GM10248 (cell line): ENCODE measurements at regions not wholly inside any gene's neighbourhood (a gene's known extent, or its start where the extent isn't known, plus 50 kb on each side); places are given as distances from the start of the nearest gene placed in this dataset.
"Not testable (repeated sequence)": the region's sequence is repeated elsewhere in the genome, so short reads cannot be mapped to it uniquely, and the experiment has no call there.

Experiments
- CTCF ChIA-PET: fragments of 300-600 bp; sonication (Branson Sonifier 250); formaldehyde crosslinking; extraction: SDS; loops from one replicate; lab custom pipeline; 2021; ENCODE audit warnings: antibody characterized with exemption; lab: Yijun Ruan, JAX
- POLR2A ChIA-PET: fragments of 350-650 bp; sonication (Branson Sonifier 250); formaldehyde crosslinking; extraction: SDS; loops from one replicate; lab custom pipeline; 2020; ENCODE audit warnings: antibody characterized with exemption; lab: Yijun Ruan, JAX
- DNase-seq: peaks from one replicate; pipeline ENCODE4 v3.0.0; 2012; ENCODE audit errors: extremely low spot score
- CTCF ChIP-seq: IDR thresholded peaks from 2 replicates; pipeline ENCODE4 v1.5.1; 2012; ENCODE audit warnings: mild to moderate bottlenecking, low read depth; ENCODE audit errors: extremely low read depth, missing control alignments, control extremely low read depth

- ChIA-PET CTCF (interaction anchor here (1.4 kb wide), 1 partner anchor 17 kb away, joined by 3 read pairs; no protein-coding TSS in a partner anchor), POLR2A (no interaction called here)
- no peak for DNase-seq
- no peak for TF ChIP-seq CTCF
Observed at GRCh38 chr4:126544276-126544675, 1088.5 kb upstream of the INTU start.

DNA sequence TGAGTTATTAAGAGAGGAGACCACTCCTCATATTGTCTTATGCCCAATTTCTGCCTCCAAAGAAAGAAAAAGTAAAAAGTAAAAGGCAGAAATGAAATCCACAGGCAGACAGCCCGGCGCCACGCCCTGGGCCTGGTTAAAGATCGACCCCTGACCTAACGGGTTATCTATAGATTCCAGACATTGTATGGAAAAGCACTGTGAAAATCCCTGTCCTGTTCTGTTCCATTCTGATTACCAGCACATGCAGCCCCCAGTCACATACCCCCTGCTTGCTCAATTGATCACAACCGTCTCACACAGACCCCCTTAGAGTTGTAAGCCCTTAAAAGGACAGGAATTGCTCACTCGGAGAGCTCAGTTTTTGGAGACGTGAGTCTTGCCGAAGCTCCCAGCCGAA is 1086.6 kb upstream of the INTU start:
- POLR2A ChIA-PET, CTCF ChIA-PET: not testable (repeated sequence)

GRCh38 chr4:126547352-126547751 is 1085.4 kb upstream of the INTU start:
- TF ChIP-seq CTCF, result no peak
- no peak for DNase-seq
- CTCF ChIA-PET, result no interaction called here
- POLR2A ChIA-PET, result no interaction called here

More for the DNA sequence above, 1086.6 kb upstream of the INTU start:
- not testable (repeated sequence) for DNase-seq

GRCh38 chr4:126548890-126549289 is 1083.9 kb upstream of the INTU start:
- ChIA-PET CTCF (no interaction called here), POLR2A (no interaction called here)
- no peak for TF ChIP-seq CTCF
- no peak for DNase-seq

DNA sequence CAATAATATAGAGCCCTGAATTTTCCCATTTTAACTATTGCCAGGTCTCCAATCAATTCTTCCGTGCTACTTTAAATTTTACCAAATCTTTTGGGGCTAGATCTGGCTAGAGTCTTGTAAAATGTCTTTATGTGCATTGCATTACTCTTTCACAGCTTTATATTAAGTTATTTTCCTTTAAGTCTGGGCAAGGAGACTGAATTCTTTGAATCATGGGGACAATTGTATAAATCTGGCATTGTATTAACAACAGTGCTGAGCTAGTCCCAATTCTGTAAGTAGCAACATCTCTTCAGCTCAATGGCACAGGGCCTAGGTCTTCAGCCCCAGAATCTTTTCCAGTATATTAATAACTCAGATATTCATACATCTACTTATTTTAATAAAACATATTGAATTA is 1080.4 kb upstream of the INTU start:
- ChIA-PET POLR2A (no interaction called here), CTCF (no interaction called here)
- no peak for DNase-seq
- TF ChIP-seq CTCF, result no peak

DNA sequence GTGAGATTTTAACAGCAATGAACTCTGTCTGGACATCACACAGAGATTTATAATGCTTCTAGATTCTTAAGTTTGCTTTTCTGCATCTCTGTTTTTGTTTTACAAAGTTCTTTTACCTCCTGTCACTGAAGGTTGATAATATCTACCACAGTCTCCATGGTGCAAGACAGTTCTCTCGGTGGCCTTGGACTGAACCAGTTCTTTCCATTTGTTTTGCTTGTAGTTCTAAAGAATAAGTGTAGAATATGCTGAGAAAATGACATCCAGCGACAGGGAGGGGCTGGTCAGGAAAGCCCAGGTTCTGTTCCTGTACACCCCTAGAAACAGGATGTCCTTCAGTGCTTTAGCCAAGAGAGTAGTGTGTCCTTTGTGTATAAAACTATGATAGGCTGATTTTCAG is 1079.5 kb upstream of the INTU start:
- no peak for TF ChIP-seq CTCF
- ChIA-PET CTCF (interaction anchor here (1.2 kb wide), 1 partner anchor 11 kb away, joined by 3 read pairs; no protein-coding TSS in a partner anchor), POLR2A (no interaction called here)
- no peak for DNase-seq

- no peak for DNase-seq
- no peak for TF ChIP-seq CTCF
- ChIA-PET CTCF (no interaction called here), POLR2A (no interaction called here)
Observed at GRCh38 chr4:126558596-126558995, 1074.2 kb upstream of the INTU start.
